22Rv1 (cell line): ENCODE measurements at regions not wholly inside any gene's neighbourhood (a gene's known extent, or its start where the extent isn't known, plus 50 kb on each side); places are given as distances from the start of the nearest gene placed in this dataset.

Experiments
- H3K27ac ChIP-seq: fragments of 450-650 bp; 2 replicates; pipeline ENCODE4 v1.5.1; 2017
- CTCF ChIP-seq: fragments of 450-650 bp; IDR thresholded peaks from 2 replicates; pipeline ENCODE4 v1.5.1; 2017; ENCODE audit warnings: mild to moderate bottlenecking
- ZFX ChIP-seq: fragments of 450-650 bp; IDR thresholded peaks from 2 replicates; pipeline ENCODE4 v1.6.1; 2017; ENCODE audit warnings: antibody characterized with exemption, borderline replicate concordance

GRCh38 chr2:51220080-51220479, 188.1 kb upstream of the NRXN1 start:
- H3K27ac ChIP-seq, result no peak overlapping the region
- TF ChIP-seq ZFX (no peak), CTCF (no peak)

GRCh38 chr2:51219468-51219867, 187.5 kb upstream of the NRXN1 start:
- TF ChIP-seq ZFX (no peak), CTCF (no peak)
- no peak overlapping the region for H3K27ac ChIP-seq

- H3K27ac ChIP-seq, result no peak overlapping the region
- TF ChIP-seq CTCF (no peak), ZFX (no peak)
Observed at GRCh38 chr2:51218047-51218446, 186.1 kb upstream of the NRXN1 start.

GRCh38 chr2:51213826-51214225, 181.9 kb upstream of the NRXN1 start:
- TF ChIP-seq ZFX (no peak), CTCF (no peak)
- no peak overlapping the region for H3K27ac ChIP-seq

- no peak overlapping the region for H3K27ac ChIP-seq
- no peak for TF ChIP-seq CTCF
- TF ChIP-seq ZFX, result no peak
Observed at GRCh38 chr2:51212374-51212773, 180.4 kb upstream of the NRXN1 start.

GRCh38 chr2:51208521-51208920, 176.6 kb upstream of the NRXN1 start:
- H3K27ac ChIP-seq, result no peak overlapping the region
- TF ChIP-seq CTCF, result no peak
- TF ChIP-seq ZFX, result no peak

- TF ChIP-seq ZFX (no peak), CTCF (no peak)
- H3K27ac ChIP-seq, result no peak overlapping the region
Observed at GRCh38 chr2:51201295-51201694, 169.4 kb upstream of the NRXN1 start.
